ENCODE measurements at regions not wholly inside any gene's neighbourhood (a gene's known extent, or its start where the extent isn't known, plus 50 kb on each side); places are given as distances from the start of the nearest gene placed in this dataset.
"Not testable (repeated sequence)": the region's sequence is repeated elsewhere in the genome, so short reads cannot be mapped to it uniquely, and the experiment has no call there.

GRCh38 chr6:94785514-94785913 lies 791.8 kb upstream of the MANEA start:
- Histone ChIP-seq H3K27ac (ENCODE audit: insufficient read depth, low read length) (no peak overlapping the region), H3K27me3 (ENCODE audit: control insufficient read depth, insufficient read depth, low read length) (no peaks in the 10 kb centered on the region), H3K9me3 (ENCODE audit: control insufficient read depth, insufficient read depth, low read depth, low read length) (no peaks in the 10 kb centered on the region), H2AFZ (ENCODE audit: low read length) (no peak overlapping the region), H4K20me1 (ENCODE audit: control insufficient read depth, extremely low read depth, insufficient read depth, low read length) (no peaks in the 10 kb centered on the region), H3K4me2 (ENCODE audit: extremely low read depth, insufficient read depth, low read length) (no peak overlapping the region), H3K36me3 (ENCODE audit: control insufficient read depth, insufficient read depth, low read length) (no peaks in the 10 kb centered on the region), H3K4me3 (replicated peaks in 1 of 4; ENCODE audit: control extremely low read depth in 1 of 4, insufficient read depth in 1 of 4, low read depth in 3 of 4, low read length in 4 of 4) (no peak overlapping the region), H3K9ac (ENCODE audit: insufficient read depth, low read length) (no peak overlapping the region), H3K79me2 (ENCODE audit: control insufficient read depth, insufficient read depth, low read length) (no peaks in the 10 kb centered on the region), H3K4me1 (ENCODE audit: control insufficient read depth, extremely low read depth, insufficient read depth, low read length) (no peaks in the 10 kb centered on the region)
- TF ChIP-seq CTCF (conservative IDR thresholded peaks at IDR 0.05 in 1 of 2, IDR thresholded peaks at IDR 0.05 in 1 of 2; ENCODE audit: low read depth in 1 of 2, low read length in 2 of 2) (no peak), EZH2 (IDR thresholded peaks at IDR 0.05; ENCODE audit: low read length, missing control alignments) (no peak)
- DNase-seq (ENCODE audit: low read depth in 2 of 2) = no peak

DNA sequence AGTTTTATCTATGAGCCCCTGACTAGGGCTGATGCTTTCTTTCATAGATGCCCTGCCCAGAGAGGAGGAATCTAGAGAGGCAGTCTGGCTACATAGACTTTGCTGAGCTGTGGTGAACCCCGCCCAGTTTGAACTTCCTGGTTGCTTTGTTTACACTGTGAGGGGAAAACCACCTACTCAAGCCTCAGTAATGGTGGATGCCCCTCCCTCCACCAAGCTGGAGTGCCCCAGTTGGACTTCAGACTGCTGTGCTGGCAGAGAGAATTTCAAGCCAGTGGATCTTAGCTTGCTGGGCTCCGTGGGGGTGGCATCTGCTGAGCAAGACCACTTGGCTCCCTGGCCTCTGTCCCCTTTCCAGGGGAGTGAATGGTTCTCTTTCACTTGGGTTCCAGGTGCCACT lies 792.3 kb upstream of the MANEA start:
- H4K20me1 ChIP-seq (ENCODE audit: control insufficient read depth, extremely low read depth, insufficient read depth, low read length); H3K36me3 ChIP-seq (ENCODE audit: control insufficient read depth, insufficient read depth, low read length); H3K4me3 ChIP-seq (replicated peaks in 1 of 4; ENCODE audit: control extremely low read depth in 1 of 4, insufficient read depth in 1 of 4, low read depth in 3 of 4, low read length in 4 of 4); DNase-seq (ENCODE audit: low read depth in 2 of 2); H3K9me3 ChIP-seq (ENCODE audit: control insufficient read depth, insufficient read depth, low read depth, low read length); H3K27ac ChIP-seq (ENCODE audit: insufficient read depth, low read length); H3K4me2 ChIP-seq (ENCODE audit: extremely low read depth, insufficient read depth, low read length); H2AFZ ChIP-seq (ENCODE audit: low read length); H3K9ac ChIP-seq (ENCODE audit: insufficient read depth, low read length); H3K27me3 ChIP-seq (ENCODE audit: control insufficient read depth, insufficient read depth, low read length); H3K79me2 ChIP-seq (ENCODE audit: control insufficient read depth, insufficient read depth, low read length); H3K4me1 ChIP-seq (ENCODE audit: control insufficient read depth, extremely low read depth, insufficient read depth, low read length): not testable (repeated sequence)

DNA sequence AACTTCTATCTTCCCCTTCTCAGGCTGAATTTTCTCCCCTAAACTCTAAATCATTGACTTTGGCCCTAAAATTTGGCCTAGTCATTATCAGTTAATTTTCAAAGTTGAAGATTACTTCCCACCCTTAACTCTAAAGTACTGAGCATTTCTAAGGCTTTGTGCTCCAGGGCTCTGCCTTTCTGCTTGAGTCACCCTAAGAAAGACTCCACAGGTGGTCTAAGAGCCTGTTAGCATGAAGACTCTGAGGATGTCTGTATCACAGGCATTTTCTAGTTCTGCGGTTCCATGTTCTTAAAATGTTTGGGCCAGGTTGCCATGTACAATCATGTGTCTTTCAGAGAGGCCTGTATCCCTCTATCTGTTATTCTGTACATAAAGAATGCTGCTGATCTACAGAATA lies 808.1 kb upstream of the MANEA start:
- no peak overlapping the region for H3K4me2 ChIP-seq (ENCODE audit: extremely low read depth, insufficient read depth, low read length)
- no peak overlapping the region for H3K9ac ChIP-seq (ENCODE audit: insufficient read depth, low read length)
- no peaks in the 10 kb centered on the region for H3K36me3 ChIP-seq (ENCODE audit: control insufficient read depth, insufficient read depth, low read length)
- no peak overlapping the region for H3K27ac ChIP-seq (ENCODE audit: insufficient read depth, low read length)
- no peaks in the 10 kb centered on the region for H3K79me2 ChIP-seq (ENCODE audit: control insufficient read depth, insufficient read depth, low read length)
- no peak overlapping the region for H2AFZ ChIP-seq (ENCODE audit: low read length)
- H3K4me3 ChIP-seq (replicated peaks in 1 of 4; ENCODE audit: control extremely low read depth in 1 of 4, insufficient read depth in 1 of 4, low read depth in 3 of 4, low read length in 4 of 4) = no peak overlapping the region
- TF ChIP-seq EZH2 (IDR thresholded peaks at IDR 0.05; ENCODE audit: low read length, missing control alignments) (no peak), CTCF (conservative IDR thresholded peaks at IDR 0.05 in 1 of 2, IDR thresholded peaks at IDR 0.05 in 1 of 2; ENCODE audit: low read depth in 1 of 2, low read length in 2 of 2) (no peak)
- no peaks in the 10 kb centered on the region for H3K27me3 ChIP-seq (ENCODE audit: control insufficient read depth, insufficient read depth, low read length)
- no peaks in the 10 kb centered on the region for H3K9me3 ChIP-seq (ENCODE audit: control insufficient read depth, insufficient read depth, low read depth, low read length)
- DNase-seq (ENCODE audit: low read depth in 2 of 2) = no peak
- H4K20me1 ChIP-seq (ENCODE audit: control insufficient read depth, extremely low read depth, insufficient read depth, low read length) = no peaks in the 10 kb centered on the region
- no peaks in the 10 kb centered on the region for H3K4me1 ChIP-seq (ENCODE audit: control insufficient read depth, extremely low read depth, insufficient read depth, low read length)
